CD8-positive, alpha-beta memory T cell (primary cell): ENCODE measurements at regions not wholly inside any gene's neighbourhood (a gene's known extent, or its start where the extent isn't known, plus 50 kb on each side); places are given as distances from the start of the nearest gene placed in this dataset.

ENCODE experiments used
- CTCF ChIA-PET: fragments of 350-600 bp; sonication (Branson Sonifier 250); formaldehyde crosslinking; loops from one replicate; lab custom pipeline; 2021; ENCODE audit warnings: antibody characterized with exemption; lab: Charles Lee
- POLR2A ChIA-PET: fragments of 350-600 bp; sonication (Branson Sonifier 250); formaldehyde crosslinking; loops from one replicate; lab custom pipeline; 2021; ENCODE audit warnings: antibody characterized with exemption; lab: Charles Lee
- DNase-seq, 5 donors: peaks; one replicate each; pipeline versions ENCODE4 v3.0.0 to v3.0.0-alpha.2; 2020 to 2022; ENCODE audit warnings: mixed read lengths in 1 of 5
- H3K27ac ChIP-seq: one replicate; pipeline ENCODE4 v1.7.0; 2013; ENCODE audit warnings: low read depth, mild to moderate bottlenecking, low read length, moderate library complexity
- H3K27me3 ChIP-seq: 2 replicates; pipeline ENCODE4 v1.7.0; 2013; ENCODE audit warnings: low read length, mild to moderate bottlenecking; ENCODE audit not compliant: insufficient read depth, poor library complexity, severe bottlenecking
- H3K36me3 ChIP-seq: 2 replicates; pipeline ENCODE4 v1.7.0; 2013; ENCODE audit warnings: mild to moderate bottlenecking, low read length, moderate library complexity; ENCODE audit not compliant: insufficient read depth
- H3K4me1 ChIP-seq: 2 replicates; pipeline ENCODE4 v1.7.0; 2013; ENCODE audit warnings: mild to moderate bottlenecking, low read length, moderate library complexity; ENCODE audit not compliant: insufficient read depth
- H3K4me3 ChIP-seq: 2 replicates; pipeline ENCODE4 v1.7.0; 2013; ENCODE audit warnings: mild to moderate bottlenecking, low read length
- H3K9me3 ChIP-seq: 2 replicates; pipeline ENCODE4 v1.7.0; 2013; ENCODE audit warnings: mild to moderate bottlenecking, low read length
- H3K27ac Mint-ChIP-seq, 8 donors: one replicate each; pipeline ENCODE4 v1.8.0; 2020 to 2021; ENCODE audit warnings: mixed read lengths in 8 of 8, mild to moderate bottlenecking in 6 of 8, inconsistent platforms in 3 of 8, moderate library complexity in 3 of 8
- H3K27me3 Mint-ChIP-seq, 2 donors: one replicate each; pipeline ENCODE4 v1.8.0; 2020 to 2021; ENCODE audit warnings: mixed read lengths in 2 of 2, mild to moderate bottlenecking in 1 of 2, moderate library complexity in 1 of 2
- H3K36me3 Mint-ChIP-seq, 3 donors: one replicate each; pipeline ENCODE4 v1.8.0; 2020 to 2021; ENCODE audit warnings: mixed read lengths in 3 of 3, inconsistent platforms in 1 of 3, mild to moderate bottlenecking in 1 of 3
- H3K4me1 Mint-ChIP-seq, 3 donors: one replicate each; pipeline ENCODE4 v1.8.0; 2020 to 2021; ENCODE audit warnings: mixed read lengths in 3 of 3, inconsistent platforms in 1 of 3, mild to moderate bottlenecking in 1 of 3
- H3K4me3 Mint-ChIP-seq, 7 donors: one replicate each; pipeline ENCODE4 v1.8.0; 2020 to 2021; ENCODE audit warnings: mixed read lengths in 7 of 7, mild to moderate bottlenecking in 6 of 7, moderate library complexity in 4 of 7, inconsistent platforms in 2 of 7
- H3K9me3 Mint-ChIP-seq, 5 donors: one replicate each; pipeline ENCODE4 v1.8.0; 2020 to 2022; ENCODE audit warnings: mixed read lengths in 5 of 5, mild to moderate bottlenecking in 3 of 5, moderate library complexity in 2 of 5, inconsistent platforms in 1 of 5

DNA sequence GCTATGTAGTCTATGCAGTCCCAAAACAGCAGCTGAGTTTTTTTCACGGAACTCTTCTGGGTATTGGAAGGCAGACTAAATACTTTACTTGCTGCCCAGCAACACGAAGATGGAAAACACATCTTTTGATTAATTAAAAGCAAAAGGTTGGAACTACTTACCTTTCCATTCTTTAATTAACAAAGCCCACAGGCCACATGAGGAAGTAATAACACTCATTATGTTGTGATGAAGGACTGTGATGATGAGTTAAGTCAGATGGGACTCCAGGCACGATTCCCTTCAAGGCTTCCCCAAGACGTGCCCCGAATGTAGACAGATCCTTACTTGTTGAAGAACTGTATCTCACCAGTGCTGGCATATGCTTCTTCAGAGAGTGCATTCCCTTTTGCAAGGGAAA, 129.0 kb downstream of the WIF1 start:
- H3K27ac ChIP-seq: no peak overlapping the region
- H3K4me3 ChIP-seq: no peak overlapping the region
- H3K27me3 ChIP-seq: no peaks in the 10 kb centered on the region
- no peaks in the 10 kb centered on the region for H3K9me3 ChIP-seq
- DNase-seq: no peak
- Mint-ChIP-seq H3K27me3 (peaks cover 9 to 29% of the 10 kb centered on the region in 2 donors), H3K9me3 (no peaks in the 10 kb centered on the region), H3K27ac (no peak overlapping the region), H3K4me3 (no peak overlapping the region), H3K36me3 (no peaks in the 10 kb centered on the region), H3K4me1 (no peaks in the 10 kb centered on the region)
- ChIA-PET CTCF (no interaction called here), POLR2A (no interaction called here)
- no peaks in the 10 kb centered on the region for H3K36me3 ChIP-seq
- H3K4me1 ChIP-seq: no peaks in the 10 kb centered on the region

DNA sequence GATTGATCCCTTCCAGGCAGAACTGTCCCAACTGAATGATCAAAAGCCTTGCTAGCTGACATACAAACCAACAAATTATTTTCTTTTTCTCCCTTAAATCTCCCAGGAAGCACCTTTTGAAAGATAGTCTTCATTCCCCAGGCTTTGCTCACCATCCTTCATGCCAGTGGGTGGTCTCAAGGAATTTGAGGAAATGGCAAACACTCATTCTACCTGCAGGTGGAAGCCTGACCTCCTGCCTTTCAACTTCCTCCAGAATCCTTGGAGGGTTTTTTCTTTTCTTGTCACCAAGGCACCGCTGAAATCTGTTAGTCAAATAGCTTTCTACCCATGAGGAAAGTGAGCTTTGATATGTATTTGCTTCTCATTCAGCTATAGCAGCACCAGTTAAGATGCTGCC, 128.5 kb downstream of the WIF1 start:
- ChIA-PET POLR2A (no interaction called here), CTCF (no interaction called here)
- H3K4me1 Mint-ChIP-seq: no peaks in the 10 kb centered on the region
- Histone ChIP-seq H3K36me3 (no peaks in the 10 kb centered on the region), H3K4me1 (no peaks in the 10 kb centered on the region), H3K9me3 (no peaks in the 10 kb centered on the region), H3K27me3 (no peaks in the 10 kb centered on the region), H3K4me3 (no peak overlapping the region), H3K27ac (no peak overlapping the region)
- H3K27ac Mint-ChIP-seq: no peak overlapping the region
- H3K4me3 Mint-ChIP-seq: no peak overlapping the region
- no peaks in the 10 kb centered on the region for H3K36me3 Mint-ChIP-seq
- no peaks in the 10 kb centered on the region for H3K9me3 Mint-ChIP-seq
- no peak for DNase-seq
- peaks cover 9 to 27% of the 10 kb centered on the region in 2 donors for H3K27me3 Mint-ChIP-seq

DNA sequence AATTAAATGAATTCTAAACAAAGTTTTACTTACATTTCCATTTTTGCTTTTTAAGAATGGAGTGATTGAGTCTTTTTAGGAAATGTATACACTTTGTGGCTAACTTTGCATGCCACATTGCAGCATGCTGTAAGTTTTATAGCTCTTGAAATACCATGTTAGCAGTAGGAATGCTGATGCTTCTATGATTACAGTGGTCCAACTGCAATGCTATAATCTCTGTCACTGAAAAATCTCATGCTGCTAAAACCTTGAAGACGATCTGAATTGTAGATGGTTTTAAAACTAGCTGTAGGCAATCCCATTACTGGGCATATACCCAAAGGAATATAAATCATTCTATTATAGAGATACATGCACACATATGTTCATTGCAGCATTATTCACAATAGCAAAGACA, 127.6 kb downstream of the WIF1 start:
- Histone ChIP-seq H3K9me3 (no peaks in the 10 kb centered on the region), H3K36me3 (no peaks in the 10 kb centered on the region), H3K27me3 (no peaks in the 10 kb centered on the region), H3K27ac (no peak overlapping the region), H3K4me1 (no peaks in the 10 kb centered on the region), H3K4me3 (no peak overlapping the region)
- CTCF ChIA-PET: no interaction called here
- Mint-ChIP-seq H3K36me3 (no peaks in the 10 kb centered on the region), H3K27ac (no peak overlapping the region), H3K9me3 (no peaks in the 10 kb centered on the region), H3K27me3 (peaks cover 10 to 26% of the 10 kb centered on the region in 2 donors), H3K4me3 (no peak overlapping the region), H3K4me1 (no peaks in the 10 kb centered on the region)
- no peak for DNase-seq
- POLR2A ChIA-PET: no interaction called here

DNA sequence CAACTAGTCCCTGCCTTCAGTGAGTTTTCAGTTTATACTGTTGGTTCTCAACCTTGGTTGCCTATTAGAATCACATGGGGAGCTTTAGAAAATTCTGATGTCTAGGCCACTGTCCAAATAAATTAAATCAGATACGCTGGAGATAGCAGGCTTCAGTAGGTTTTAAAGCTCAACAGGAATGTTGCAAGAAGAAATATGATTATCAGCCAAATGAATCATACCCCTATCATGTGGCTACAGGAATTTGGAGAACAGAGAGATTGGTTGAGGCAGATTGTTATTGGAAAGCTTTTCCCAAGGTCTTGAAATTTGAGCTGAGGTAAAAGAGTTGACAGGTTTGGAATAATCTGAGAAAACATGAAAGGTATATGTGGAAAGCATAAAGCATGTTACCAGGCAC, 125.3 kb downstream of the WIF1 start:
- no peaks in the 10 kb centered on the region for H3K9me3 ChIP-seq
- Mint-ChIP-seq H3K27me3 (peaks cover 10 to 30% of the 10 kb centered on the region in 2 donors), H3K4me3 (no peak overlapping the region), H3K9me3 (no peaks in the 10 kb centered on the region), H3K27ac (no peak overlapping the region), H3K36me3 (no peaks in the 10 kb centered on the region), H3K4me1 (no peaks in the 10 kb centered on the region)
- no peaks in the 10 kb centered on the region for H3K4me1 ChIP-seq
- ChIA-PET POLR2A (no interaction called here), CTCF (no interaction called here)
- no peak for DNase-seq
- H3K36me3 ChIP-seq: no peaks in the 10 kb centered on the region
- no peak overlapping the region for H3K4me3 ChIP-seq
- H3K27ac ChIP-seq: no peak overlapping the region
- no peaks in the 10 kb centered on the region for H3K27me3 ChIP-seq

DNA sequence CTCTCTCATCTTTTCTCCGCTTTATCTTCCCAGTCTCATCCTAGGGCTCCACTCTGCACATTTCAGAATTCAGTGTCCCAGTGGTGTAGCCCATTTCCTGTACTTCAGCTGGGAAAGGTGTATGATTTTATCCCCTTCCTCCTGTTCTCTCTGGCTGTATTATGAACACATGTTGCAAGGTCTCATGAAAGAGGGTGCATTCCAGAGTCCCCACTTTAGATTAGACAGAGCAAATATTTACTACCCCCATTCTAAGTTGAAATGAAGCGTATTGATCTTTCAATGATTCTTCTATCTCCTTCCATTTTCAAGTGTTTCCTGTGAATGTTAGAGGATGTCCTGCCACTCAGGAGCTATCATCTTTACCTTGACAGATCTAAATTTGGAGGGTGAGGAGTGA, 123.2 kb downstream of the WIF1 start:
- Histone ChIP-seq H3K36me3 (no peaks in the 10 kb centered on the region), H3K4me3 (no peak overlapping the region), H3K27ac (no peak overlapping the region), H3K4me1 (no peaks in the 10 kb centered on the region), H3K9me3 (no peaks in the 10 kb centered on the region), H3K27me3 (no peaks in the 10 kb centered on the region)
- no peak for DNase-seq
- POLR2A ChIA-PET: no interaction called here
- no peak overlapping the region for H3K27ac Mint-ChIP-seq
- H3K27me3 Mint-ChIP-seq: peaks cover 12 to 26% of the 10 kb centered on the region in 2 donors
- CTCF ChIA-PET: no interaction called here
- no peaks in the 10 kb centered on the region for H3K4me1 Mint-ChIP-seq
- H3K4me3 Mint-ChIP-seq: no peak overlapping the region
- peaks cover 0 to 3% (median 0%) of the 10 kb centered on the region in 5 donors for H3K9me3 Mint-ChIP-seq
- H3K36me3 Mint-ChIP-seq: no peaks in the 10 kb centered on the region

DNA sequence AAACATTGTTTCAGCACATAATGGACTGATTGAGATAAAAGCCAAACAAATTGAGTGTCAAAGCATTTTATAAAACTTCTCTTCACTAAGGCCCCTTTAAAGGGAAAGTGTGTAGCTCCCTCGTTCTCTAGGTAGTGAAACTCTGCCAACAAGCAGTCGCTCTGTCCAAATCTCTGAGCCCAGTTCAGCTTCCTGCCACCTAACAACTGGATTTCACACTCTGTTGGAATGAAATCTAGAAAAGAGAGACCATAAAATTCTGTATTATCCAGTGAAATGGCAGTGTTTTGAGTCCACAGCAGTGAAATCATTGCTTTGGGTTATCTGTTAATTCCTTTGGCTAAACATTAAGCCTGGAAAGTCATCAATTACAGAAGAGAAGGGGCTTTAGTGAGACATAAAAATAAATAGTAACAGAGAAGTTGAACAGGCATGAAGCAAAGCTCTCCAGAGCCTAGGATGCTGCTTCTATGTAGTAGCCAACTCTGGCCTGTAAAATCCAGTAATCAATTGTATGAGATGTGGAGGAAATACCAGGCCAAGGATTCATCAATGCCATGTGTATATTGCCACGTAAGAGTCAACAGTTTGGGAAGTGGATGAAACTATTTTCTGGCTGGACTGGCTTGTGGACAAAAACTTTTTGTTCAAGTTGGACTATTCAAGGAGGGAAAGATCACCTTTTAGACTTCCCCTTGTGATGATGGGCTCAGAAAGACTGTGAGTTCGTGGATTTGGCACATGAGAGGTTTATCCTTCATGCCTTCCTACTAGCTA, 122.5 kb downstream of the WIF1 start:
- H3K36me3 ChIP-seq: no peaks in the 10 kb centered on the region
- Mint-ChIP-seq H3K36me3 (no peaks in the 10 kb centered on the region), H3K4me1 (no peaks in the 10 kb centered on the region), H3K4me3 (no peak overlapping the region), H3K27ac (no peak overlapping the region), H3K9me3 (peaks cover 0 to 3% (median 0%) of the 10 kb centered on the region in 5 donors), H3K27me3 (peaks cover 12 to 28% of the 10 kb centered on the region in 2 donors)
- no peaks in the 10 kb centered on the region for H3K27me3 ChIP-seq
- H3K4me3 ChIP-seq: no peak overlapping the region
- H3K27ac ChIP-seq: no peak overlapping the region
- CTCF ChIA-PET: no interaction called here
- no peak for DNase-seq
- POLR2A ChIA-PET: no interaction called here
- no peaks in the 10 kb centered on the region for H3K9me3 ChIP-seq
- H3K4me1 ChIP-seq: no peaks in the 10 kb centered on the region

DNA sequence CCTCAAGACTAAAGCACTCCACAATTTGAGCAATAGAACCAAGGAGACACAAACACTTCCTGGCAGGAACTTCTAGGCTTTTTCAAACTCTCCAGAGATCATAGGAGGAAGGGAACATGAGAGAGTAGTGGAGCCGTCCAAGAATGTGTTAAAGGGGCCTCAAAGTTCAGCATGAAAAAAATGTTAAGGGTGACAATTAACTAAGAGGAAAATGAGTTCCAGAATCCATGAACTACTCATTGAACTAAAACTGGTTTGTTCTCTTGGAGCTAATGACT, 122.0 kb downstream of the WIF1 start:
- no peaks in the 10 kb centered on the region for H3K4me1 Mint-ChIP-seq
- H3K27ac ChIP-seq: no peak overlapping the region
- no peaks in the 10 kb centered on the region for H3K36me3 ChIP-seq
- H3K27me3 ChIP-seq: no peaks in the 10 kb centered on the region
- H3K9me3 ChIP-seq: no peaks in the 10 kb centered on the region
- H3K27ac Mint-ChIP-seq: no peak overlapping the region
- no peaks in the 10 kb centered on the region for H3K4me1 ChIP-seq
- no peak overlapping the region for H3K4me3 Mint-ChIP-seq
- peaks cover 0 to 3% (median 0%) of the 10 kb centered on the region in 5 donors for H3K9me3 Mint-ChIP-seq
- no peak for DNase-seq
- H3K27me3 Mint-ChIP-seq: peaks cover 12 to 26% of the 10 kb centered on the region in 2 donors
- ChIA-PET POLR2A (no interaction called here), CTCF (no interaction called here)
- H3K36me3 Mint-ChIP-seq: no peaks in the 10 kb centered on the region
- no peak overlapping the region for H3K4me3 ChIP-seq
